NCI-H446 treated with DMSO at 0.1 percent for 48 hours (cell line): ENCODE measurements at regions not wholly inside any gene's neighbourhood (a gene's known extent, or its start where the extent isn't known, plus 50 kb on each side); places are given as distances from the start of the nearest gene placed in this dataset.
"Not testable (repeated sequence)": the region's sequence is repeated elsewhere in the genome, so short reads cannot be mapped to it uniquely, and the experiment has no call there.

Experiments used
- DNase-seq: peaks from one replicate; lab custom pipeline; 2025; lab: John Stamatoyannopoulos, UW

DNA sequence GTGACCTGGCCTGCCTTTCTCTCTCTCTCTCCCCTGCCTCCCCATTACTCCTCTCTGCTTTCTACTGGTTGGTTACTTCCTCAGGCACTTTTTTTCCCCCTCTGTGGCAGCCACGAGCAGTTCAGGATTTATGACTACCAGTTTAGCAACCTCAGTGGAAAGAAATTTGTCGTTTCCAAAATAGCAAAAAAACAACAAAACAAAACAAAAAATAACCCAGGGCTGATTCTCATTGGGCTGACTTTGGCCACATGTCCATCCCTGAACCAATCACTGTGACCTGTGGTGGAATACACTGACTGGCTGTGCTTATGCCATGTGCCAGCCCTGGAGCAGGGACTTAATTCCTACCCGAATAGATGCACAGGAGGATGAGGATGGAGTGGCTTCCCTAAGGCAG is 137.4 kb downstream of the TFAP2C start:
- no peak for DNase-seq

GRCh38 chr20:56769921-56770600 is 141.0 kb downstream of the TFAP2C start:
- no peak for DNase-seq

DNA sequence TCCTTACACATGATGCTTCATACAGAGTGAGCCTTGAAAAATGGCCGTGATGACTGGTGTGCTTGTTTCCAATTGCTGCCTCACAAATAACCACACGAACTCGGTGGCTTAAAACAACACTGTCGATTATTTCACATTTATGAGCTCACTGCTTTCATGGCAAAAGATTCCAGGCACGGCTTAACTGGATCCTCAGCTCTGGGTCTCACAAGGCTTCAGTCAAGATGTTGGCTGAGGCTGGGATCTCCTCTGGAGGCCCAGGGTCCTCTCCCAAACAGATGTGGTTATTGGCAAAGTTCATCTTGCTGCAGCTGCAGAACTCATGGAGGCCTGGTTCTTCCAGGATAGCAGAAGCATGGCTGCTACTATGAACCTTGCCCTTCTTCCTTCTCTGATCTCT is 144.6 kb downstream of the TFAP2C start:
- DNase-seq: no peak

DNA sequence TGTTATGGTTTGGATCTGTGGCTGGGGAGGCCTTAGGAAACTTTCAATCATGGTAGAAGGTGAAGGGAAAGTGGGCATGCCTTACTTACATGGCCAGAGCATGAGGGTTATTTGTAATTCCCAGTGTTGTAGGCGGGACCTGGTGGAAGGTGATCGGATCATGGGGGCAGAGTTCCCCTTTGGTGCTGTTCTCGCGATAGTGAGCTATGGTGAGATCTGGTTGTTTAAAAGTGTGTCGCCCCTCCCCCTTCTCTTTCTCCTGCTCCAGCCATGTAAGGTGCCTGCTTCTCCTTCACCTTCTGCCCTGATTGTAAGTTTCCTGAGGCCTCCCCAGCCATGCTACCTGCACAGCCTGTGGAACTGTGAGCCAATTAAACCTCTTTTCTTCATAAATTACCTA is 145.8 kb downstream of the TFAP2C start:
- DNase-seq: no peak

DNA sequence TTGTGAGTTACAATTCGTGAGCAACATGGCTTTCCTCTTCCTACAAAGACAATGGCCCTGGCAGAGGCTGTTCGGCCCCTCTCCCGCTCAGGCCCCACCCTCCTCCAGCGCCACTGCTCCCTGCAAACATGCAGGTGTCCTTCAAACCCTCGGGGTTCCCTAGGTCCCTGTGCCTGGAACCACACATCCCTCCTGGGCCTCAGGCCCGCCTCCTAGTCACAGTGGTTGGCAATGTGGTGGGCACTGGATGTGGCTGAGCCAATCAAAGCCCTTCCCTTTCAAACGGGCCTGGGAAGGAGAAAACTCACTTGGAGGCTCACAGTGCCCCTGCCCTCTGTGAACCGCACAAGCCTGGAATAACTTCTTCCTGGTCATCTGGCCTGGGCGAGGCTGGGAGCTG is 147.2 kb downstream of the TFAP2C start:
- no peak for DNase-seq

GRCh38 chr20:56778765-56779195 is 149.7 kb downstream of the TFAP2C start:
- DNase-seq: no peak

GRCh38 chr20:56779452-56780143 is 150.5 kb downstream of the TFAP2C start:
- DNase-seq: no peak

DNA sequence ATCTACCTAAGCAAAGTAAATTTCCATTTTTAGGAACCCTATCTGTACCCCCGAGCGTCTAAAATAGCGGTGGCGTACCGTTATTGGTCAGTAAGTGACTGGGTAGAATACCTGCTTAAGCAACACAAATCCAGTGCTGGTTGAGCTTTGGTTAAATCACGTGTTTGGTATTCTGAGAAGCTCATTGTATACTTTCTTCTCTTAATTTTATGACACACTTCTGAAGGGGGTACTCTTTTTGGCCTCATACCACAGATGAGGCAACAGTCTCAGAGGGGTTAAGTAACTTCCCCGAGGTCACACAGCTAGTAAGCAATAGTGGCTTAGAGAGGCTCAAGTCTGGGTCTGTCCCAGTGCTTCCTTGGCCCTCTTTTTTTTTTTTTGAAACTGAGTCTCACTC is 151.2 kb downstream of the TFAP2C start:
- no peak for DNase-seq

DNA sequence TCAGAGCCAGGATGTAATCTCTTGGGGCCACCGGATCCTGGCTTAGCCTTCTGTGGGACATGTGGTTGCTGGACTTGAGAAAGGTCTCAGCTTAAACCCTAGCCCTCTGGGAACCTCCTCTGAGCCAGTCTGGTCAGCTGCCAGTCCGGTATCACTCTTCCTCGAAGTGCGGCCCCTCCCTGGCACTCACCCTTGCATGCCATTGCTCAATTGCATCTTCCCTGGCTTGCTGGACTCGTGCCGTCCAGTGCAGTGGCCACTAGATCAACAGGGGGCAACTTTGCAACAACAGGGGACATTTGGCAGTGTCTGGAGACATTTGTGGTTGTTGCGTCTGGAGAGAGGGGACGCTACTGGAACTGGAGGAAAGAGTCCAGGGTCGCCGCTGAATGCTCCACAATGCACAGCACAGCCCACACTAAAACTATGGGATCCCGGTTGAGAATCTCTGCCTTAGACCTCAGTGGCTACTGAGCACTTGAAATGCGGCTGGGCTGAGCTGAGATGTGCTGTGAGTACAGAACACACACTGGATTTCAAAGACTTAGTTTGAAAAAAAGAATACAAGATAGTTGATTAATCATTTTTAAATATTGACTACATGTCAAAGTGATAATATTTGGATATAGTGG is 152.1 kb downstream of the TFAP2C start:
- DNase-seq: no peak

DNA sequence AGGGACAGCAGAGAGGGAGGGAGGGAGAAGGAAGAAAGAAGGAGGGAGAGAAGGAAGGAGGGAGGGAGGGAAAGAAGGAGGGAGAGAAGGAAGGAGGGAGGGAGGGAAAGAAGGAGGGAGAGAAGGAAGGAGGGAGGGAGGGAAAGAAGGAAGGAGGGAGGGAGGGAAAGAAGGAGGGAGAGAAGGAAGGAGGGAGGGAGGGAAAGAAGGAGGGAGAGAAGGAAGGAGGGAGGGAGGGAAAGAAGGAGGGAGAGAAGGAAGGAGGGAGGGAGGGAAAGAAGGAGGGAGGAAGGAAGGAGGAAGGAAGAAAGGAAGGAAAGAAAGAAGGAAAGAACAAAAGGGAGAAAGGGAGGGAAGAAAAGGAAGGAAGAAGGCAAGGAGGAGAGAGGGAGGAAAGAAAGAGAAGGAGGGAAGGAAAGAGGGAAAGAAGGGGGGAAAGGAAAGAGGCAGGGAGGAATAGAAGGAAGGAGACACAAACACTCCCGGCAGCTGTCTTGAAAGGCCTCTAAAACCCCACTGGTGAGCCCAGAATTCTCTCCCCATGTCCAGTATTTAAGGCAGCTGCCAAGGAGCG is 153.0 kb downstream of the TFAP2C start:
- not testable (repeated sequence) for DNase-seq

DNA sequence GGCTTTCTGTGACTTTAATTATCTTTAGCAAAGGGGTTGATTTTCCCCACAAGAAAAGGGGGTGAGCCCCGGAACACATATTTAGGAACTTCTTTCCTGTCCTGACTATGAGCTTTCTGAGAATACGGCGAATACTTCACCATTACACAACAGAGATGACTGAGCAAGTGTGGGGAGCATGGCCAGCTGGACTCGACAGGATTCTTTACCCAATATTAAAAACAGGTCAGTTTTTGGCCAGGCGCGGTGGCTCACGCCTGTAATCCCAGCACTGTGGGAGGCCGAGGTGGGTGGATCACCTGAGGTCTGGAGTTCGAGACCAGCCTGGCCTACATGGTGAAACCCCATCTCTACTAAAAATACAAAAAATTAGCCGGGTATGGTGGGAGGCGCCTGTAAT is 153.7 kb downstream of the TFAP2C start:
- DNase-seq: not testable (repeated sequence)

DNA sequence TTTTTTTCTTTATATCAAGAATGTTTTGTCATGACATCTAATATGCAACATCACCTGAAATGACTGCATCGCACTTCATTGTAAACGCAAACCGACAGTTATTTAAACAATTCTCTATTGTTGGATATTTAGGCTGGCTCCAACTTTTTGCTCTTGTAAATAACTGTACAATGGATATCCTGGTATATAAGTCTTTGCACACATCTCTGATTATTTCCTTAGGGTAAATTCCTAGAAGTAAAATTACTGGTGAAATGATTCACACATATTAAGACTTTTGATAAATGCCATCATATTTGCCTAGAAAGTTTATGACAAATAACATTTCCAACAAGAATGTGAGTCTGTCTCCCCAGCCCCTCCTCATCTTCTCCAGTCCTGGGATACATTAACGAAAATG is 154.7 kb downstream of the TFAP2C start:
- no peak for DNase-seq

DNA sequence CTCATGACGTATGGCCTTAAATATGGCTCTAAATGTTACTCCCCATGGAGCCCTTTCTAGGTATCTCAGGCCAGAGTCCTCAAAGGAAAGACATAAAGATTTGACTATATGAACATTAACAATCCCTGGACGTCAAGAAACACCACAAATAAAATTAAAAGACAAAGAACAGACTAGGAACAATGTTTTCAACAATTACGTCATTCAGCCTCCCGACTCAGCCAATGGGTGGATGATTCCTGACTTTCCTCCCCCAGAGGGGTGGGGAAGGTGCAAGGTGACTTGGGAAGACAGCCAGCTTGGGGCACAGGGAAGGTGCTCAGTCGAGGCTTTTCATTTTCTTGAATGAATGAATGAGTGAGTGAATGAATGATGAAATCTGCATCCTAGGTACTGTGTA is 157.4 kb downstream of the TFAP2C start:
- DNase-seq: no peak

- no peak for DNase-seq
These were observed 159.1 kb downstream of the TFAP2C start for GRCh38 chr20:56788041-56788670.

DNA sequence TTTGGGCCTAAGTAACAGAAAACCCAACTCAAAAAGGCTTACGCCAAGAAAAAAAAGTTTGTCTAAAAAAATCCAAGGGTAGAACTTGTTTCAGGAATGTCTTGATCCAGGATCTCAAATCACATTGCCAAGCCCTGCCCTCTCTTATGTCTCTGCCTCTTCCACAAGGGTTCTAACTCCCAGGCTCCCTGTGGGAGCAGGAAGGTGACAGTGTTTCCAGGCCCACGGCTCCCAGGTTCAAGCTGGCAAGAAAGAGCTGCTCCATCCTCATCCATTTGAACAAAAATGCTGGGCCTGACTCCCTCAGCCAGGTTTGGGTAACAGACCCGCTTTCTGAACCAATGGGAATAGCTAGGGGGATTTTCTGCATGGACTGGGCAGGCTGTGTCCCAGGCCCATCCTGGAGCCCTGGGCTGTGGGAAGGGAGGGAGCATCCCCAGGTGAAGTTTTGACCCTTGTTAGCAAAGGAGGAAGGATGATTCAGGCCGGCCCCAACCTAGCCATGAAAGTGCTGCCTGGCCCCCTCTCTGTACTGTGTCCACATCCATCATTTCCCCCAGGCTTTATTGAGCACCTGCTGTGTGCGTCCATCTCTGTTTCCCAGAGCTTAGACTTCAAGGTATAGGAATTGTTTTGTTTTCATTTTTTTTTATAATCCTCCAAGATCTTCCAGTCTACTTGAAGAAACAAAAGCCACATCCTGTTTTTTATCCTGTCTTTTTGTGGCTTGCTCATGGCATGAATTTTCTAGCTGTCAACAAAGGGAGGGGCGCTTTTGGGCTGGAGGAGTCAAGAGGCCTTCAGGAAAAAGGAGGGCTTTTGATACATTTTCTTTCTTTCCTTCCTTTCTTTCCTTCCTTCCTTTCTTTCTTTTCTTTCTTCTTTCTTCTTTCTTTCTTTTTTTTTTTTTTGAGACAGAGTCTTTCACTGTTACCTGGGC is 159.8 kb downstream of the TFAP2C start:
- no peak for DNase-seq

DNA sequence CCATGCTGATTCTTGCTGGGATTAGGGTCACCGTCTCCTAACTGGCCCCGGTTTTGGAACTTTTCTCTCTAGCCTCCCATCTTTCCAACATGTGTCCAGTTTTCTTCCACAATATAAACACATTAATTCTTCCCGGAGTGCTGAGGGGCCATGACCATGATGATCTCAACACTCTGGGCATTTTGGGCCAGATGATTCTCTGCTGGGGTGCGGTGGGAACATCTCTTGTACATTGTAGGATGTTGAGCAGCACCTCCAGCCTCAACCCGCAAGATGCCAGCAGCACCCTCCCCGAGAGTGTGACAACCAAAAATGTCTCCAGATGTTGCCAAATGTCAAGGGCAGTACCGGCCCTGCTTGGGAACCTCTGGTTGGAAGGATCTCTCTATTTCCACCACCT is 164.8 kb downstream of the TFAP2C start:
- DNase-seq: no peak

DNA sequence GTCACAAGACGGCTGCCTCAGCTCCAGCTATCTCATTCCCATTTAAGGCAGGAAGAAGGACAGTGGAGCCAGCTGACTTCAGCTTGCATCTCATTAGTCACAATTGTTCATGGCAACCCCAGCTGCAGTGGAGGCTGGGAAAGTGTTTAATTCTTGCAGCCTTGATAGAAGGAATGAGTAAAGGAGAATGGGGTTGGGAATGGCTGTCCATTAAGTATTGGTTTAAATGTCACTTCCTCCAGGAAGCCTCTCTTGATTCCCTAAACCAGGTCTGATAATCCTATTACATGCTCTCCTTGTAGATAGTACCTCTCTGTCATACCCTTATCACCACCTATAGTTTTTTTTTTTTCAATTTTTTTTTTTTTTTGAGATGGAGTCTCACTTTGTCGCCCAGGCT is 166.4 kb downstream of the TFAP2C start:
- no peak for DNase-seq

GRCh38 chr20:56796345-56796744 is 167.2 kb downstream of the TFAP2C start:
- no peak for DNase-seq

GRCh38 chr20:56797023-56797422 is 167.9 kb downstream of the TFAP2C start:
- DNase-seq: no peak

DNA sequence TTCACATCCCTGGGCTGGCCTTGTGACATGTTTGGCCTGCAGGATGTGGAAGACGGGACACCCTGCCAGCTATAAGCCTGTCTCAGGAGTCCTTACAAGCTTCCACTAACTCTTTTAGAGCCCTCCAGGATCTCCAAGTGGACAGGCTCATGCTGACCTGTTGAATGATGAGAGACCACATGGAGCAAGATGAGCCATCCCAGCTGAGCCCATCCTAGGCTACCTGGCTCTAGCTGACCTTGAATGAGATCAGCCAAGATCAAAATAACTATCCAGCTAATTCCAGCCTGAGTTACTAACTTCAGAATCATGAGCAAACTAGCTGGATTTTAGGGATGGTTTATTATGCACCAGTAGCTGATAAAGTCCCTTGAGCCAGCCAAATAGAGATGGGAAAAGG is 169.5 kb downstream of the TFAP2C start:
- DNase-seq: no peak

DNA sequence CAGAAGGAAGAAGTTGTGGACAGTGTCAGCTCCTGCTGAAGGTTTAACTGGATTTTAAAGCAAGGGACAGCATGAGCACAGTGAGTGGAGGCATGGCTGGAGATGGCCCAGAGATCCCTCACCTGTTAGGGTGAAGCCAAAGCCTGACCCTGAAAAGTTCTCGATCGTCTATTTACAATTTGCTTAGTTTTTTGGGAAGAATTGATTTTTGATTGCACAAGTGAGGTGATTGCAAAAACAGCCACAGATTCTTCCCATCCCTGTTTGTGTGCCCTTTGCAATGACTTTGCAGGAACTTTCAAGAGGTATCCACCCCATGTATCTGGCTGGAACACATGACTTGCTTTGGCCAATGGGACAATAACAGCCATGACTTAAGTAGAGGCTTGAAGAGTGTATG is 170.1 kb downstream of the TFAP2C start:
- no peak for DNase-seq
